ENCODE measurements at regions not wholly inside any gene's neighbourhood (a gene's known extent, or its start where the extent isn't known, plus 50 kb on each side); places are given as distances from the start of the nearest gene placed in this dataset.

DNA sequence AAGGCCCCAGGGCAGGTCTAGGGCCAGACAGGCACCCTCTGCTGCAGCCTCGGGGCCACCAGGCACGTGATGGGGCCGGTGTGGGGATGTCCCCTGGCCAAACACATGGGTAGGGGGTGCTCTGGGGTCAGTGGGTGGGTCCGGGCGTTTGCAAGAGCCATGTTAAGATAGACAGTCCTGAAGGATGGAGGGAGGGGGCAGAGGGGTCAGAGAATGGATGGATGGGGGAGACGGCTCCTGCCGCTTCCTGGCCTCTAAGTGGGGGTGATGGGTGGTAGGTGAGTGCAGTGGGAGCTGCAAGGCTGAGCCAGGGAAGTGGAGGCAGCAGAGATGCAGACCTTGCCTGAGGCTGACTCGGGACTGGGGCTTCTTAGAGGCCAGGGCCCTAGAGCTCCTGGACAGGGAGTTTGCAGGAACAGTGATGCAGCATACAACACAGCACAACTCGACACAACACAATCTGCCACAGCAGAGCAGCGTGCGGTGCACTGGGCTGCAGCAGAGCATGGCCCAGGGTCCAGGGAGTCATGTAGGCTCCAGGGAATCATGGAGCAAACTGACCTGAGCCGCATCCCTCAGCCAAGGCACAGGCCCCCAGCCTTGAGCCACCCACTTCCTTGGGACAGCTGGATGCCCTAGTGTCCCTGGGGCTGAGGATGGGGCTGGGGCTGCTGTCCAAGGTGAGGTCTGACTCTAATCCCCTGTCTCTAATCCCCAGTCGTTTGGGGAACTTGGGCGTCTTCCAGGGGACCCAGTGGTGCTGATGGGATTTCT lies 97.5 kb downstream of the SCGB2B2 start:
- H3K9ac ChIP-seq (replicated peaks in 1 of 4; ENCODE audit: extremely low read depth in 1 of 4, low read depth in 3 of 4, low read length in 3 of 4), result no peak overlapping the region
- TF ChIP-seq E2F6 (IDR thresholded peaks at IDR 0.05), result no peak
- TF ChIP-seq, protein P1, sequence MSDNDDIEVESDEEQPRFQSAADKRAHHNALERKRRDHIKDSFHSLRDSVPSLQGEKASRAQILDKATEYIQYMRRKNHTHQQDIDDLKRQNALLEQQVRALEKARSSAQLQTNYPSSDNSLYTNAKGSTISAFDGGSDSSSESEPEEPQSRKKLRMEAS (IDR thresholded peaks at IDR 0.05), result no peak
- no peak for TF ChIP-seq GTF2F1 (IDR thresholded peaks at IDR 0.05; ENCODE audit: borderline replicate concordance, low read depth, low read length)
- TF ChIP-seq SP1 (IDR thresholded peaks at IDR 0.05; ENCODE audit: low read depth, low read length), result no peak
- TF ChIP-seq EGR1 (IDR thresholded peaks at IDR 0.05; ENCODE audit: borderline replicate concordance, low read depth, low read length), result no peak
- TF ChIP-seq SP2 (IDR thresholded peaks at IDR 0.05; ENCODE audit: low read length), result no peak
- no peak for TF ChIP-seq SUZ12 (IDR thresholded peaks at IDR 0.05; ENCODE audit: low read length)
- TF ChIP-seq SIRT6 (IDR thresholded peaks at IDR 0.05; ENCODE audit: low read length), result no peak
- no peak for TF ChIP-seq BACH1 (IDR thresholded peaks at IDR 0.05; ENCODE audit: low read length)
- no peak for TF ChIP-seq CTCF (IDR thresholded peaks at IDR 0.05; ENCODE audit: control extremely low read depth in 1 of 3, insufficient read depth in 1 of 3, low read depth in 1 of 3, low read length in 3 of 3)

More for the DNA sequence above, 97.5 kb downstream of the SCGB2B2 start:
- H2BK15ac ChIP-seq (ENCODE audit: low read length), result no peak overlapping the region
- H3K36me3 ChIP-seq (ENCODE audit: control insufficient read depth in 2 of 4, insufficient read depth in 4 of 4, low read length in 3 of 4), result no peaks in the 10 kb centered on the region
- H3K4ac ChIP-seq (replicated peaks; ENCODE audit: insufficient read length, low read depth, low read length), result no peak overlapping the region
- H3K79me2 ChIP-seq (ENCODE audit: control insufficient read depth in 1 of 2, insufficient read depth in 2 of 2, low read length in 2 of 2), result no peaks in the 10 kb centered on the region
- H3K9me3 ChIP-seq (ENCODE audit: insufficient read depth in 2 of 2, low read depth in 1 of 2, low read length in 1 of 2), result peaks cover 37 to 68% of the 10 kb centered on the region in 2 experiments
- H2BK12ac ChIP-seq (ENCODE audit: low read depth, low read length), result no peak overlapping the region
- H3K4me1 ChIP-seq (replicated peaks in 1 of 4; ENCODE audit: control insufficient read depth in 3 of 4, insufficient read depth in 4 of 4, low read length in 3 of 4), result peaks cover 0 to 5% (median 0%) of the 10 kb centered on the region in 4 experiments; a peak in 1 of 7 replicates
- no peak overlapping the region for H3K4me2 ChIP-seq (ENCODE audit: insufficient read depth in 1 of 2, low read depth in 2 of 2, low read length in 2 of 2)
- H4K8ac ChIP-seq (ENCODE audit: extremely low read depth, insufficient read depth, low read length), result no peak overlapping the region
- H3K23me2 ChIP-seq (ENCODE audit: low read depth, low read length), result no peaks in the 10 kb centered on the region; the same call in 1 of the 2 replicates
- H3K18ac ChIP-seq (ENCODE audit: extremely low read depth, low read length), result no peak overlapping the region
- H3K4me3 ChIP-seq (ENCODE audit: extremely low read depth in 1 of 4, insufficient read depth in 2 of 4, low read depth in 3 of 4, low read length in 4 of 4), result no peak overlapping the region
- no peaks in the 10 kb centered on the region for H3K79me1 ChIP-seq (ENCODE audit: low read depth, low read length)
- no peak overlapping the region for H2AK5ac ChIP-seq (ENCODE audit: low read depth, low read length)
- peaks cover 0 to 3% (median 0%) of the 10 kb centered on the region in 4 experiments; a peak in 1 of 7 replicates for H3K27me3 ChIP-seq (replicated peaks in 1 of 4; ENCODE audit: control insufficient read depth in 3 of 4, extremely low read depth in 1 of 4, insufficient read depth in 3 of 4, low read length in 3 of 4)
- CTCF ChIA-PET (ENCODE audit: partially characterized antibody), result interaction anchor here (0.6 kb wide), 1 partner anchor 120 kb away, joined by 3 read pairs; no protein-coding TSS in a partner anchor
- H3K23ac ChIP-seq (ENCODE audit: insufficient read length), result no peak overlapping the region
- DNase-seq (ENCODE audit: low read depth in 1 of 2, low spot score in 2 of 2) (no peak), FAIRE-seq (no peak)
- H4K5ac ChIP-seq (ENCODE audit: insufficient read length, low read depth, low read length), result no peak overlapping the region
- H4K91ac ChIP-seq (replicated peaks; ENCODE audit: insufficient read length, low read length), result no peak overlapping the region
- H2BK120ac ChIP-seq (replicated peaks; ENCODE audit: low read depth, low read length), result no peak overlapping the region
- H2BK5ac ChIP-seq (ENCODE audit: low read depth, low read length), result no peak overlapping the region
- no peak overlapping the region for H3K56ac ChIP-seq (replicated peaks; ENCODE audit: insufficient read length, low read depth, low read length)
- POLR2A ChIA-PET (ENCODE audit: partially characterized antibody), result no interaction called here
- no peak overlapping the region for H3K27ac ChIP-seq (ENCODE audit: low read depth, low read length)
- no peak overlapping the region for H2AFZ ChIP-seq (ENCODE audit: low read length)
- WGBS, 2 experiments (ENCODE audit: extremely low coverage in 1 of 2, insufficient coverage in 1 of 2, insufficient read length in 1 of 2, insufficient replicate concordance in 2 of 2, low coverage in 1 of 2, low lambda C conversion rate in 2 of 2, missing lambda C conversion rate in 1 of 2), result 81% methylated on average over 8 of the region's 14 CpGs; no CpG with 5 or more reads in 1 of the 2 experiments
- no peak overlapping the region for H2BK20ac ChIP-seq (ENCODE audit: low read length)
- H4K20me1 ChIP-seq (replicated peaks in 1 of 2; ENCODE audit: control insufficient read depth in 1 of 2, insufficient read depth in 2 of 2, low read length in 2 of 2), result no peaks in the 10 kb centered on the region
- H3K14ac ChIP-seq (ENCODE audit: insufficient read length), result no peak overlapping the region
